PC-9 (cell line): ENCODE measurements at regions not wholly inside any gene's neighbourhood (a gene's known extent, or its start where the extent isn't known, plus 50 kb on each side); places are given as distances from the start of the nearest gene placed in this dataset.

Experiments
- BruUV-seq: library from RNA; stranded (reverse); fragments of 400-500 nt; replicated peaks from 2 replicates; lab custom pipeline; 2021; lab: Mats Ljungman, UMichigan
- CTCF ChIA-PET: fragments of 300-600 bp; sonication (Branson Sonifier 250); formaldehyde crosslinking; loops from one replicate; lab custom pipeline; 2022; ENCODE audit warnings: antibody characterized with exemption; lab: Charles Lee
- POLR2A ChIA-PET: fragments of 300-600 bp; sonication (Branson Sonifier 250); formaldehyde crosslinking; loops from one replicate; lab custom pipeline; 2022; ENCODE audit warnings: antibody characterized with exemption; ENCODE audit not compliant: unreplicated experiment; lab: Charles Lee
- DNase-seq, 2 experiments: peaks; one replicate each; pipeline versions ENCODE4 v3.0.0 to v3.0.0-alpha.2; 2015 to 2022; ENCODE audit warnings: mixed read lengths in 1 of 2
- H2AFZ ChIP-seq: fragments of 200-600 bp; sonication (generic); 2 replicates; pipeline ENCODE4 v1.8.1; 2017; ENCODE audit warnings: antibody characterized with exemption
- H3F3A ChIP-seq: fragments of 200-600 bp; sonication (generic); 2 replicates; pipeline ENCODE4 v1.8.1; 2017; ENCODE audit warnings: antibody characterized with exemption, mild to moderate bottlenecking, low read depth; ENCODE audit not compliant: insufficient read depth
- H3K27ac ChIP-seq: fragments of 200-600 bp; sonication (generic); 2 replicates; pipeline ENCODE4 v1.6.1; 2016; ENCODE audit warnings: mixed run types
- H3K27me3 ChIP-seq: fragments of 200-600 bp; sonication (generic); 2 replicates; pipeline ENCODE4 v1.6.1; 2016; ENCODE audit warnings: low read depth, mixed run types; ENCODE audit not compliant: insufficient read depth
- H3K36me3 ChIP-seq: fragments of 200-600 bp; sonication (generic); 2 replicates; pipeline ENCODE4 v1.6.1; 2016; ENCODE audit warnings: low read depth, mixed run types
- H3K4me1 ChIP-seq: fragments of 200-600 bp; sonication (generic); replicated peaks from 2 replicates; pipeline ENCODE4 v1.6.1; 2016; ENCODE audit warnings: mixed run types; ENCODE audit not compliant: insufficient read depth
- H3K4me2 ChIP-seq: fragments of 200-600 bp; sonication (generic); 2 replicates; pipeline ENCODE4 v1.6.1; 2017; ENCODE audit warnings: mixed run types
- H3K4me3 ChIP-seq: fragments of 200-600 bp; sonication (generic); 2 replicates; pipeline ENCODE4 v1.6.1; 2016; ENCODE audit warnings: mixed run types
- H3K79me2 ChIP-seq: fragments of 200-600 bp; sonication (generic); 2 replicates; pipeline ENCODE4 v1.6.1; 2017; ENCODE audit warnings: low read depth, mixed run types
- H3K9me2 ChIP-seq: fragments of 200-600 bp; sonication (generic); 2 replicates; pipeline ENCODE4 v1.8.1; 2017; ENCODE audit warnings: mild to moderate bottlenecking; ENCODE audit not compliant: insufficient read depth
- H3K9me3 ChIP-seq: fragments of 200-600 bp; sonication (generic); 2 replicates; pipeline ENCODE4 v1.8.1; 2016; ENCODE audit warnings: low read depth; ENCODE audit not compliant: insufficient read depth
- H4K20me1 ChIP-seq: fragments of 200-600 bp; sonication (generic); 2 replicates; pipeline ENCODE4 v1.8.1; 2017; ENCODE audit not compliant: insufficient read depth
- EZH2 ChIP-seq: fragments of 200-600 bp; sonication (generic); IDR thresholded peaks from 2 replicates; pipeline ENCODE4 v1.8.0; 2017; ENCODE audit warnings: antibody characterized with exemption, low read depth
- intact Hi-C: fragments of 100-400 bp; cut with micrococcal nuclease; formaldehyde crosslinking; loops from one replicate; pipeline ENCODE4 v1.10.0; 2022; ENCODE audit not compliant: unreplicated experiment
- TF ChIP-seq, protein P1 (sequence below): fragments of 200-600 bp; sonication (generic); conservative IDR thresholded peaks from 2 replicates; pipeline ENCODE4 v1.6.1; 2017; ENCODE audit warnings: mixed run types, antibody characterized with exemption, mild to moderate bottlenecking, moderate library complexity

DNA sequence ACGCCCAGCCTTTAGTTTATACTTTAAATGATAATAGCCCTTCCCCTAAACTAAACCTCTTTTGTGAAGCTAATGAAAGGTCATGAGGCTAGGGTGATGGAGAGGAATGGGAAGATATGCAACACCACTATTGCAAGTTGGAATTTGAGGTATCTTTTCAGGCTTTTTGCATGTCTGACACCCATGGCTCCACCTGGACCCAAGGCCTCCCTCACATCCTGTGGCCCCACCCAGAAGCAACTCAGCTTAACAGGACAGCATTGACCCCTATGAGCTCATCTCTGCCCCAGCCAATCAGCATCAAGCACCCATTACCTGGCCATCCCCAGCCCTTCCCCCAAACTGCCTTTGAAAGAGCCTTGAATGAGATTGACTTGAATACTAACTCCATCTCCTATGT lies 674.2 kb upstream of the NRP1 start:
- Histone ChIP-seq H4K20me1 (no peaks in the 10 kb centered on the region), H2AFZ (no peak overlapping the region), H3K4me1 (no peaks in the 10 kb centered on the region), H3K36me3 (no peaks in the 10 kb centered on the region), H3K4me3 (no peak overlapping the region), H3K9me3 (no peaks in the 10 kb centered on the region), H3F3A (no peaks in the 10 kb centered on the region), H3K79me2 (no peaks in the 10 kb centered on the region), H3K27ac (no peak overlapping the region), H3K9me2 (no peaks in the 10 kb centered on the region), H3K27me3 (no peaks in the 10 kb centered on the region), H3K4me2 (no peak overlapping the region)
- ChIA-PET CTCF (no interaction called here), POLR2A (no interaction called here)
- no peak for DNase-seq
- intact Hi-C loops, result no loop called here
- TF ChIP-seq EZH2, result no peak
- TF ChIP-seq, protein P1, sequence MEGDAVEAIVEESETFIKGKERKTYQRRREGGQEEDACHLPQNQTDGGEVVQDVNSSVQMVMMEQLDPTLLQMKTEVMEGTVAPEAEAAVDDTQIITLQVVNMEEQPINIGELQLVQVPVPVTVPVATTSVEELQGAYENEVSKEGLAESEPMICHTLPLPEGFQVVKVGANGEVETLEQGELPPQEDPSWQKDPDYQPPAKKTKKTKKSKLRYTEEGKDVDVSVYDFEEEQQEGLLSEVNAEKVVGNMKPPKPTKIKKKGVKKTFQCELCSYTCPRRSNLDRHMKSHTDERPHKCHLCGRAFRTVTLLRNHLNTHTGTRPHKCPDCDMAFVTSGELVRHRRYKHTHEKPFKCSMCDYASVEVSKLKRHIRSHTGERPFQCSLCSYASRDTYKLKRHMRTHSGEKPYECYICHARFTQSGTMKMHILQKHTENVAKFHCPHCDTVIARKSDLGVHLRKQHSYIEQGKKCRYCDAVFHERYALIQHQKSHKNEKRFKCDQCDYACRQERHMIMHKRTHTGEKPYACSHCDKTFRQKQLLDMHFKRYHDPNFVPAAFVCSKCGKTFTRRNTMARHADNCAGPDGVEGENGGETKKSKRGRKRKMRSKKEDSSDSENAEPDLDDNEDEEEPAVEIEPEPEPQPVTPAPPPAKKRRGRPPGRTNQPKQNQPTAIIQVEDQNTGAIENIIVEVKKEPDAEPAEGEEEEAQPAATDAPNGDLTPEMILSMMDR, result no peak
- no TSS peak for BruUV-seq

DNA sequence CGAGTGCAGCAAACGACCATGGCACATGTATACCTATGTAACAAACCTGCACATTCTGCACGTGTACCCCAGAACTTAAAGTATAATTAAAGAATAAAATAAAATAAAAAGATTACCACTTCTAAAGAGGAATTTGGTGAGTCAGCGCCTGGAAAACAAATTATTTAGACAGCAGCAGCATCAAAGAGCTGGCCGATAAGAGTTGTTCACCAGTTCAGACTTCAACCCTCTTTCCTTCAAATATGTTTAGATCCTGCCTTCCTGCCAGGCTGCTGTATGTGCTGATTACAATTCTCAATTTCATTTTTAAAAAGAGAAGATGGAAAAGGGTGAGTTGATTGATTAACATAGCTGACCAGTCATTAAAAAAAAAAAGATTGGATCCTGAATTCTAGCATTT lies 672.0 kb upstream of the NRP1 start:
- Histone ChIP-seq H3K27ac (no peak overlapping the region), H3K9me2 (no peaks in the 10 kb centered on the region), H3F3A (no peaks in the 10 kb centered on the region), H3K9me3 (no peaks in the 10 kb centered on the region), H2AFZ (no peak overlapping the region), H3K27me3 (no peaks in the 10 kb centered on the region), H3K79me2 (no peaks in the 10 kb centered on the region), H3K36me3 (no peaks in the 10 kb centered on the region), H4K20me1 (no peaks in the 10 kb centered on the region), H3K4me1 (no peaks in the 10 kb centered on the region), H3K4me2 (no peak overlapping the region), H3K4me3 (no peak overlapping the region)
- TF ChIP-seq EZH2, result no peak
- TF ChIP-seq, protein P1, result no peak
- intact Hi-C loops, result no loop called here
- ChIA-PET CTCF (no interaction called here), POLR2A (no interaction called here)
- DNase-seq, result no peak
- no TSS peak for BruUV-seq

DNA sequence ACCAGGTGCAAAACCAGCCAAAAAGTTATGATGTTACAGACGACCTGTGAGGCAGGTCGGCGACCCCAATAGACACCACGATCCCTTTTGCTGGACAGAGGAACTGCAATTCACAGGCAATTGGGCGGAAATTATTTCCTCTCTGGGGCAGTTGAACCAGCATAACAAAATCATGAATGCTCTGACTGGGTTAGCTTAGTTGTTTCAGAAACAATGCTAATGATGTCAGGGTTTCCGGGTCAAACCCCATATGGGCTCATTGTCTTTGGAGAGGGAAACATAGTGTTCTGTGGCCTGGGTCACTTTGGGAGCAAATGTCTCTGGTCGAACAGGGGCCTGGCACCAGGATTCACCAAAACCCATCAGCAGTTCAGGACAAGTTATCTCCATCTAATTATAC lies 669.1 kb upstream of the NRP1 start:
- intact Hi-C loops, result no loop called here
- Histone ChIP-seq H3K27me3 (no peaks in the 10 kb centered on the region), H3F3A (no peaks in the 10 kb centered on the region), H4K20me1 (no peaks in the 10 kb centered on the region), H3K9me3 (no peaks in the 10 kb centered on the region), H3K27ac (no peak overlapping the region), H3K4me1 (no peaks in the 10 kb centered on the region), H3K36me3 (no peaks in the 10 kb centered on the region), H3K79me2 (no peaks in the 10 kb centered on the region), H2AFZ (no peak overlapping the region), H3K4me3 (no peak overlapping the region), H3K4me2 (no peak overlapping the region), H3K9me2 (no peaks in the 10 kb centered on the region)
- no TSS peak for BruUV-seq
- TF ChIP-seq EZH2, result no peak
- TF ChIP-seq, protein P1, result no peak
- CTCF ChIA-PET, result no interaction called here
- DNase-seq, result no peak
- POLR2A ChIA-PET, result no interaction called here
